ENCODE measurements at regions not wholly inside any gene's neighbourhood (a gene's known extent, or its start where the extent isn't known, plus 50 kb on each side); places are given as distances from the start of the nearest gene placed in this dataset.

DNA sequence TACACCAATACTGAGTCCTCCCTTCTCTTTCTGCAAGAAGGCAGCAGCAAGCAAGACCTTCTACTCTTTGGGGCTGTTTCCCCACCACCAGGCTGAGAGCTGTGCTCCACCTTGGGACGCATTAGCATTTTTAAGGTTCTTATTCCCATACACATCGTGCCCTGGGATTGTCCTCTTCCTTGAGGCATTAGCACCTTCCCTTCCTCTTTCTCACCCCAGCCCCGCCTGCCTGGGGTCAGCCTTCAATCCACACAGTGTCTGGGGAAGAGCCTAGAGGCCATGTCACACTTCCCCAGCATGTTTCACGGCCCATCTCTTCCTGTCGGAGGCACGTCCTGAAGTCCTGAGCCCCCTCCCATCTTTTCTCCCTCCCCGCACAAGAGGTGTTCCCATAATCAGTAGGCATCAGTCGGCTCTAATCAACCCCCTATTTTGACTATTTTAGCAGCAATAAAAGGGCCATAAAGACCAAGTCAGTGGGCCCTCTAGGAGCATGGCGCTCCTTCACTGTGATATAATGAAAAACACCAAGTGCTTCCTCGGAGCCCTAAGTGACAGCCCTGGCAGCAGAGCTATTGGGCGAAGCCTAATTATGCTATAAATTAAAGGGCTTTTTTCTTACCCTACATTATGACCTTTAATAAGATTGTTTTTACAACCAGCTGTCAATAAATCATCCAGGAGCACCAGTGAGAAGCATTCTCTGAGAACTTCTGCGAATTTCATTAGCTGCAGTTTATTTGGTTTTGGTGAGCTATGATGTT is 55.0 kb upstream of the PKDCC start:
- Histone ChIP-seq H3K36me3 (ENCODE audit: insufficient read depth, low read length) (no peaks in the 10 kb centered on the region), H3K4me3 (ENCODE audit: low read length) (no peak overlapping the region), H3K9me3 (ENCODE audit: low read length) (no peaks in the 10 kb centered on the region)

GRCh38 chr2:41993435-41993925 is 54.3 kb upstream of the PKDCC start:
- no peak overlapping the region for H2AFZ ChIP-seq (ENCODE audit: low read depth, low read length)
- peaks cover 29% of the 10 kb centered on the region for H3K4me1 ChIP-seq (ENCODE audit: insufficient read depth, low read length)
- no peaks in the 10 kb centered on the region for H3K9me3 ChIP-seq (ENCODE audit: low read length)
- no peak overlapping the region for H3K4me3 ChIP-seq (ENCODE audit: low read length)
- H3K27me3 ChIP-seq (ENCODE audit: insufficient read depth, low read length) = no peaks in the 10 kb centered on the region
- H3K36me3 ChIP-seq (ENCODE audit: insufficient read depth, low read length) = no peaks in the 10 kb centered on the region

More for the DNA sequence above, 55.0 kb upstream of the PKDCC start:
- Histone ChIP-seq H2AFZ (ENCODE audit: low read depth, low read length) (no peak overlapping the region), H3K4me1 (ENCODE audit: insufficient read depth, low read length) (peaks cover 29% of the 10 kb centered on the region), H3K27me3 (ENCODE audit: insufficient read depth, low read length) (no peaks in the 10 kb centered on the region)

DNA sequence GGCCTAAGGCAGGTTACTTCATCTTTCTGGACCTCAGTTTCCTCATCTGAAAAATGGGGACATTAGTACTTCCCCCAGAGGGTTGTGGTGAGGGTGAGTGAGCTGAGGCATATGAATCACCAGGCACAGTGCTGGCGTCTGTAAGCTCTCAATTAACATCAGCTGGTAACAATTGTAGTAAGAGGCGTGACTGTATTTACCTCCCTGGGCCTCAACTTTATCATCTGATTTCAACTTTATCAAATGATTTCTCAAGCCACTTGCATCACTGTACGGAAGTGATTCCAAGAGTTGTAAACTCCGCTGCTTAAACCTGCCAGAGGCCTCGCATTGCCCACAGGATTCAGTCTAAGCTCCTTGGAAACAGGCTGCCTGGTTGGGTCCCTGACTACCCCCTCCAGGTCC is 53.6 kb upstream of the PKDCC start:
- H3K4me1 ChIP-seq (ENCODE audit: insufficient read depth, low read length) = peaks cover 25% of the 10 kb centered on the region
- H3K4me3 ChIP-seq (ENCODE audit: low read length) = no peak overlapping the region
- no peaks in the 10 kb centered on the region for H3K36me3 ChIP-seq (ENCODE audit: insufficient read depth, low read length)
- no peaks in the 10 kb centered on the region for H3K9me3 ChIP-seq (ENCODE audit: low read length)
- no peak overlapping the region for H2AFZ ChIP-seq (ENCODE audit: low read depth, low read length)
- no peaks in the 10 kb centered on the region for H3K27me3 ChIP-seq (ENCODE audit: insufficient read depth, low read length)

DNA sequence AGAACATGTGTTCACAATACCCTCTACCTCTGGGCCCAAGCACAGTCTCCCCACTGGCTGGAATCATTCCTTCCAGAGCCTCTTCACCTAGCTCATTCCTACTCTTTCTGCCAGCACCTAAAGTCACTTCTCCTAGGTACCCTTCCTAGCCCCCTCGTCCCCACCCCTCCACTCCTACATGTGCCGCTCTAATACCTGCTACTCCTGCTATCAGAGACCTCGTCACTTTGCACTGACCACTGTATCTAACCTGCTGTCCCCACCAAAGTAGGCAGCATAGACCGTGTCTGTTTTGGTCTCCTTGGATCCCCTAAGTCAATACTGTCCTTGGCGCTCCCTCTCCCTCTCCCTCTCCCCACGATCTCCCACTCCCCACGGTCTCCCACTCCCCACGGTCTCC is 53.2 kb upstream of the PKDCC start:
- no peaks in the 10 kb centered on the region for H3K9me3 ChIP-seq (ENCODE audit: low read length)
- H3K36me3 ChIP-seq (ENCODE audit: insufficient read depth, low read length) = no peaks in the 10 kb centered on the region
- no peak overlapping the region for H3K4me3 ChIP-seq (ENCODE audit: low read length)
- H3K4me1 ChIP-seq (ENCODE audit: insufficient read depth, low read length) = peaks cover 21% of the 10 kb centered on the region
- no peak overlapping the region for H2AFZ ChIP-seq (ENCODE audit: low read depth, low read length)
- no peaks in the 10 kb centered on the region for H3K27me3 ChIP-seq (ENCODE audit: insufficient read depth, low read length)

- peaks cover 4% of the 10 kb centered on the region for H3K4me1 ChIP-seq (ENCODE audit: insufficient read depth, low read length)
- H3K4me3 ChIP-seq (ENCODE audit: low read length) = no peak overlapping the region
- no peak overlapping the region for H2AFZ ChIP-seq (ENCODE audit: low read depth, low read length)
- H3K9me3 ChIP-seq (ENCODE audit: low read length) = no peaks in the 10 kb centered on the region
- no peaks in the 10 kb centered on the region for H3K27me3 ChIP-seq (ENCODE audit: insufficient read depth, low read length)
- H3K36me3 ChIP-seq (ENCODE audit: insufficient read depth, low read length) = no peaks in the 10 kb centered on the region
Measured at GRCh38 chr2:41997561-41997960, 50.3 kb upstream of the PKDCC start.
